Common myeloid progenitor, CD34-positive (primary cell): ENCODE measurements at regions not wholly inside any gene's neighbourhood (a gene's known extent, or its start where the extent isn't known, plus 50 kb on each side); places are given as distances from the start of the nearest gene placed in this dataset.
A peak's percentile ranks its signal among the peaks of the same experiment; 100 is the strongest.

Experiments used
- CTCF ChIA-PET: fragments of 350-600 bp; sonication (Branson Sonifier 250); formaldehyde crosslinking; loops from one replicate; lab custom pipeline; 2021; ENCODE audit warnings: antibody characterized with exemption; lab: Charles Lee
- POLR2A ChIA-PET: fragments of 350-600 bp; sonication (Branson Sonifier 250); formaldehyde crosslinking; loops from one replicate; lab custom pipeline; 2021; ENCODE audit warnings: antibody characterized with exemption; lab: Charles Lee
- DNase-seq, 3 donors: peaks; one replicate each; pipeline versions ENCODE4 v3.0.0 to v3.0.0-alpha.2; 2013
- H3K27ac ChIP-seq, 2 experiments: 1 replicate in 1 of 2; 2 replicates in 1 of 2; pipeline ENCODE4 v1.7.0; 2013; ENCODE audit warnings: inconsistent platforms in 2 of 2, low read length in 2 of 2, mild to moderate bottlenecking in 2 of 2, low read depth in 1 of 2, moderate library complexity in 1 of 2; ENCODE audit not compliant: severe bottlenecking in 2 of 2, insufficient read depth in 1 of 2, poor library complexity in 1 of 2
- H3K27me3 ChIP-seq, 5 experiments: replicated peaks in 2 of 5; 1 replicate in 3 of 5; 2 replicates in 2 of 5; pipeline versions ENCODE4 v1.6.1 to v1.7.0; 2013; ENCODE audit warnings: low read length in 4 of 5, mild to moderate bottlenecking in 2 of 5, moderate library complexity in 2 of 5, inconsistent platforms in 1 of 5; ENCODE audit not compliant: insufficient read depth in 5 of 5, control insufficient read depth in 4 of 5
- H3K36me3 ChIP-seq, 4 experiments: 1 replicate in 2 of 4; 2 replicates in 2 of 4; pipeline versions ENCODE4 v1.6.1 to v1.7.0; 2013; ENCODE audit warnings: low read length in 3 of 4, control low read depth in 1 of 4, mild to moderate bottlenecking in 1 of 4; ENCODE audit not compliant: control insufficient read depth in 4 of 4, insufficient read depth in 4 of 4
- H3K4me1 ChIP-seq, 4 experiments: 1 replicate in 3 of 4; 2 replicates in 1 of 4; pipeline versions ENCODE4 v1.6.1 to v1.7.1; 2013; ENCODE audit warnings: low read length in 3 of 4, mild to moderate bottlenecking in 3 of 4, control low read depth in 1 of 4, inconsistent platforms in 1 of 4, moderate library complexity in 1 of 4; ENCODE audit not compliant: control insufficient read depth in 4 of 4, insufficient read depth in 4 of 4; ENCODE audit errors: control extremely low read depth in 1 of 4
- H3K4me3 ChIP-seq, 7 experiments: 1 replicate in 4 of 7; 2 replicates in 3 of 7; pipeline versions ENCODE4 v1.5.1 to v1.7.0; 2013; ENCODE audit warnings: mild to moderate bottlenecking in 7 of 7, low read length in 6 of 7, moderate library complexity in 6 of 7, inconsistent platforms in 2 of 7, low read depth in 2 of 7, control low read depth in 1 of 7; ENCODE audit not compliant: insufficient read depth in 4 of 7, control insufficient read depth in 1 of 7; ENCODE audit errors: extremely low read depth in 1 of 7
- H3K9me3 ChIP-seq, 5 experiments: 1 replicate in 4 of 5; 2 replicates in 1 of 5; pipeline versions ENCODE4 v1.6.1 to v1.7.1; 2013; ENCODE audit warnings: low read length in 4 of 5, mild to moderate bottlenecking in 2 of 5, inconsistent platforms in 1 of 5, low read depth in 1 of 5, moderate library complexity in 1 of 5; ENCODE audit not compliant: control insufficient read depth in 4 of 5, insufficient read depth in 2 of 5; ENCODE audit errors: control extremely low read depth in 1 of 5
- WGBS: methylation state at CpG from one replicate; pipeline ENCODE4 v1.1.5; 2013; ENCODE audit not compliant: insufficient coverage; 5-methylcytosine and 5-hydroxymethylcytosine counted together

GRCh38 chr6:29999416-29999815 lies 57.1 kb downstream of the HLA-A start:
- CTCF ChIA-PET = no interaction called here
- Histone ChIP-seq H3K36me3 (no peaks in the 10 kb centered on the region), H3K4me1 (no peaks in the 10 kb centered on the region), H3K27me3 (peaks cover 0 to 5% (median 0%) of the 10 kb centered on the region in 5 experiments), H3K4me3 (no peak overlapping the region), H3K9me3 (no peaks in the 10 kb centered on the region), H3K27ac (no peak overlapping the region)
- WGBS = 100% methylated on average over 1 of the region's 1 CpG
- no peak for DNase-seq
- POLR2A ChIA-PET = no interaction called here

GRCh38 chr6:30000156-30000791 lies 57.9 kb downstream of the HLA-A start:
- 93% methylated on average over 9 of the region's 9 CpGs for WGBS
- no peaks in the 10 kb centered on the region for H3K4me1 ChIP-seq
- ChIA-PET CTCF (no interaction called here), POLR2A (no interaction called here)
- H3K36me3 ChIP-seq = no peaks in the 10 kb centered on the region
- peaks cover 0 to 9% (median 2%) of the 10 kb centered on the region in 5 experiments for H3K27me3 ChIP-seq
- no peak overlapping the region for H3K27ac ChIP-seq
- DNase-seq = no peak
- no peaks in the 10 kb centered on the region for H3K9me3 ChIP-seq
- no peak overlapping the region for H3K4me3 ChIP-seq

GRCh38 chr6:30002871-30003270 lies 58.2 kb upstream of the POLR1H start:
- DNase-seq = no peak
- Histone ChIP-seq H3K36me3 (no peaks in the 10 kb centered on the region), H3K4me1 (peaks cover 0 to 19% (median 16%) of the 10 kb centered on the region in 4 experiments), H3K27me3 (peaks cover 5 to 34% (median 18%) of the 10 kb centered on the region in 5 experiments), H3K9me3 (no peaks in the 10 kb centered on the region), H3K27ac (no peak overlapping the region), H3K4me3 (no peak overlapping the region)
- whole genome bisulfite sequencing = 93% methylated on average over 3 of the region's 3 CpGs
- ChIA-PET POLR2A (no interaction called here), CTCF (no interaction called here)

GRCh38 chr6:30005482-30005881 lies 55.6 kb upstream of the POLR1H start:
- 92% methylated on average over 2 of the region's 3 CpGs for WGBS
- DNase-seq = no peak
- CTCF ChIA-PET = interaction anchor here (1.0 kb wide), 2 partner anchors 11 to 36 kb away, joined by 3 read pairs; no protein-coding TSS in a partner anchor
- Histone ChIP-seq H3K27me3 (peaks cover 5 to 52% (median 25%) of the 10 kb centered on the region in 5 experiments), H3K27ac (no peak overlapping the region), H3K36me3 (peaks cover 0 to 6% (median 0%) of the 10 kb centered on the region in 4 experiments), H3K9me3 (no peaks in the 10 kb centered on the region), H3K4me3 (no peak overlapping the region), H3K4me1 (peaks cover 0 to 19% (median 16%) of the 10 kb centered on the region in 4 experiments)
- POLR2A ChIA-PET = no interaction called here

GRCh38 chr6:30006170-30007131 lies 54.6 kb upstream of the POLR1H start:
- Histone ChIP-seq H3K4me1 (peaks cover 0 to 19% (median 16%) of the 10 kb centered on the region in 4 experiments), H3K4me3 (peak overlapping the region in 6 of 7 experiments; percentile 7 to 73 (median 56)), H3K9me3 (no peaks in the 10 kb centered on the region), H3K27me3 (peaks cover 5 to 53% (median 25%) of the 10 kb centered on the region in 5 experiments), H3K36me3 (peaks cover 0 to 6% (median 0%) of the 10 kb centered on the region in 4 experiments), H3K27ac (peak overlapping the region in 1 of 2 experiments; percentile 49)
- ChIA-PET CTCF (interaction anchor here (1.0 kb wide), 2 partner anchors 10 to 37 kb away, joined by 3 read pairs; no protein-coding TSS in a partner anchor), POLR2A (no interaction called here)
- 5% methylated on average over 48 of the region's 74 CpGs for WGBS
- DNase-seq = peak in 2 of 3 donors; percentile 32 to 50

- Histone ChIP-seq H3K27me3 (peaks cover 5 to 53% (median 25%) of the 10 kb centered on the region in 5 experiments), H3K36me3 (peaks cover 0 to 6% (median 0%) of the 10 kb centered on the region in 4 experiments), H3K9me3 (no peaks in the 10 kb centered on the region), H3K4me1 (peaks cover 0 to 19% (median 16%) of the 10 kb centered on the region in 4 experiments), H3K4me3 (peak overlapping the region in 5 of 7 experiments; percentile 19 to 73 (median 64)), H3K27ac (no peak overlapping the region)
- DNase-seq = peak in 2 of 3 donors; percentile 9 to 26
- WGBS = 4% methylated on average over 36 of the region's 42 CpGs
- ChIA-PET CTCF (no interaction called here), POLR2A (no interaction called here)
Measured at GRCh38 chr6:30007132-30007764, 53.8 kb upstream of the POLR1H start.
